Ovary (tissue), 3 donors: ENCODE measurements at regions not wholly inside any gene's neighbourhood (a gene's known extent, or its start where the extent isn't known, plus 50 kb on each side); places are given as distances from the start of the nearest gene placed in this dataset.

ENCODE experiments used
- POLR2A ChIP-seq: fragments of 450-650 bp; IDR thresholded peaks from one replicate; pipeline ENCODE4 v1.6.1; 2017; ENCODE audit warnings: antibody characterized with exemption, mild to moderate bottlenecking, moderate library complexity
- TF ChIP-seq, protein P1 (sequence below), 3 donors: fragments of 450-650 bp in 2 of 3; fragments of 200-600 bp in 1 of 3; IDR thresholded peaks; one replicate each; pipeline versions ENCODE4 v1.5.1 to v1.8.0; 2016 to 2022; ENCODE audit warnings: antibody characterized with exemption in 3 of 3, mild to moderate bottlenecking in 1 of 3
- donor health status: DM: no; HTN: no; CAD: no.

DNA sequence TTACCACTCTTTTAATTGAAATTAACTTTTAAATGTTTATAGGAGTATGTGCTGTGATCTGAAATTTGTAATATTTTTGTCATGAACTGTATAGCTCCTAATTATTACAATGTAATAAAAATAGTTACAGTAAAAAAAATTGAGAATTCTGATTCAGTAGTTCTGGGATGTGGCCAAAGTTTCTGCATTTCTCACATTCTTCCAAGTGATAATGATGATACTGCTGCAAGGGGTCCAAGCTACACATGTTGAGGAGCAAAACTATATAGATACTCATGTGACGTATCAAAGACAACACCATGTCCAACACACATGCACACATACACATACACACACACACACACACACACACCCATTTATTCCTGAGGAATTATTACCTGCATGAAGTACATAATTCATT lies 71.0 kb upstream of the FAM83B start:
- TF ChIP-seq, protein P1, sequence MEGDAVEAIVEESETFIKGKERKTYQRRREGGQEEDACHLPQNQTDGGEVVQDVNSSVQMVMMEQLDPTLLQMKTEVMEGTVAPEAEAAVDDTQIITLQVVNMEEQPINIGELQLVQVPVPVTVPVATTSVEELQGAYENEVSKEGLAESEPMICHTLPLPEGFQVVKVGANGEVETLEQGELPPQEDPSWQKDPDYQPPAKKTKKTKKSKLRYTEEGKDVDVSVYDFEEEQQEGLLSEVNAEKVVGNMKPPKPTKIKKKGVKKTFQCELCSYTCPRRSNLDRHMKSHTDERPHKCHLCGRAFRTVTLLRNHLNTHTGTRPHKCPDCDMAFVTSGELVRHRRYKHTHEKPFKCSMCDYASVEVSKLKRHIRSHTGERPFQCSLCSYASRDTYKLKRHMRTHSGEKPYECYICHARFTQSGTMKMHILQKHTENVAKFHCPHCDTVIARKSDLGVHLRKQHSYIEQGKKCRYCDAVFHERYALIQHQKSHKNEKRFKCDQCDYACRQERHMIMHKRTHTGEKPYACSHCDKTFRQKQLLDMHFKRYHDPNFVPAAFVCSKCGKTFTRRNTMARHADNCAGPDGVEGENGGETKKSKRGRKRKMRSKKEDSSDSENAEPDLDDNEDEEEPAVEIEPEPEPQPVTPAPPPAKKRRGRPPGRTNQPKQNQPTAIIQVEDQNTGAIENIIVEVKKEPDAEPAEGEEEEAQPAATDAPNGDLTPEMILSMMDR (IDR thresholded peaks at IDR 0.05): no peak
- no peak for TF ChIP-seq POLR2A
